Activated CD8-positive, alpha-beta T cell treated with anti-CD3 and anti-CD28 coated beads, Interleukin-2, amount 10 ng/mL, durations not matched to agents 7 days and 5 days (primary cell): ENCODE measurements at regions not wholly inside any gene's neighbourhood (a gene's known extent, or its start where the extent isn't known, plus 50 kb on each side); places are given as distances from the start of the nearest gene placed in this dataset.
"Not testable (repeated sequence)": the region's sequence is repeated elsewhere in the genome, so short reads cannot be mapped to it uniquely, and the experiment has no call there.

Experiments
- ATAC-seq: fragments of 150-1000 bp; cut with Tn5 transposase; one replicate; pipeline ENCODE4 v1.10.0; 2021; ENCODE audit warnings: moderate library complexity
- CTCF ChIA-PET: fragments of 350-600 bp; sonication (Branson Sonifier 250); formaldehyde crosslinking; loops from one replicate; lab custom pipeline; 2021; ENCODE audit warnings: antibody characterized with exemption; lab: Charles Lee
- POLR2A ChIA-PET: fragments of 350-600 bp; sonication (Branson Sonifier 250); formaldehyde crosslinking; loops from one replicate; lab custom pipeline; 2021; ENCODE audit warnings: antibody characterized with exemption; lab: Charles Lee
- DNase-seq: peaks from one replicate; pipeline ENCODE4 v3.0.0-alpha.2; 2020
- H3K27ac Mint-ChIP-seq: one replicate; pipeline ENCODE4 v1.8.0; 2021; ENCODE audit warnings: mild to moderate bottlenecking, mixed read lengths
- H3K27me3 Mint-ChIP-seq: one replicate; pipeline ENCODE4 v1.8.0; 2021; ENCODE audit warnings: low read depth, mixed read lengths
- H3K36me3 Mint-ChIP-seq: one replicate; pipeline ENCODE4 v1.8.0; 2021; ENCODE audit warnings: low read depth, mixed read lengths
- H3K4me1 Mint-ChIP-seq: one replicate; pipeline ENCODE4 v1.8.0; 2021; ENCODE audit warnings: low read depth, mixed read lengths
- H3K4me3 Mint-ChIP-seq: one replicate; pipeline ENCODE4 v1.8.0; 2021; ENCODE audit warnings: mild to moderate bottlenecking, mixed read lengths
- H3K9me3 Mint-ChIP-seq: one replicate; pipeline ENCODE4 v1.8.0; 2022; ENCODE audit warnings: mixed read lengths; ENCODE audit not compliant: insufficient read depth

- H3K4me1 Mint-ChIP-seq, POLR2A ChIA-PET, H3K9me3 Mint-ChIP-seq, H3K27ac Mint-ChIP-seq, H3K4me3 Mint-ChIP-seq, H3K27me3 Mint-ChIP-seq, ATAC-seq, DNase-seq, CTCF ChIA-PET, H3K36me3 Mint-ChIP-seq: not testable (repeated sequence)
Observed at GRCh38 chr3:110367289-110367688, 704.3 kb upstream of the NECTIN3 start.

GRCh38 chr3:110375751-110376518, 695.7 kb upstream of the NECTIN3 start:
- H3K4me3 Mint-ChIP-seq, result no peak overlapping the region
- no peaks in the 10 kb centered on the region for H3K4me1 Mint-ChIP-seq
- H3K9me3 Mint-ChIP-seq, result no peaks in the 10 kb centered on the region
- no peak for ATAC-seq
- ChIA-PET POLR2A (no interaction called here), CTCF (no interaction called here)
- no peaks in the 10 kb centered on the region for H3K36me3 Mint-ChIP-seq
- H3K27me3 Mint-ChIP-seq, result no peaks in the 10 kb centered on the region
- DNase-seq, result no peak
- no peak overlapping the region for H3K27ac Mint-ChIP-seq

GRCh38 chr3:110378481-110378880, 693.1 kb upstream of the NECTIN3 start:
- Mint-ChIP-seq H3K36me3 (no peaks in the 10 kb centered on the region), H3K4me1 (no peaks in the 10 kb centered on the region), H3K27ac (no peak overlapping the region), H3K4me3 (no peak overlapping the region), H3K9me3 (no peaks in the 10 kb centered on the region), H3K27me3 (no peaks in the 10 kb centered on the region)
- POLR2A ChIA-PET, result no interaction called here
- ATAC-seq (no peak), DNase-seq (no peak)
- CTCF ChIA-PET, result interaction anchor here (1.1 kb wide), 1 partner anchor 64 kb away, joined by 3 read pairs; no protein-coding TSS in a partner anchor

- no peak for ATAC-seq
- H3K27ac Mint-ChIP-seq, result no peak overlapping the region
- no peak for DNase-seq
- CTCF ChIA-PET, result no interaction called here
- no peaks in the 10 kb centered on the region for H3K27me3 Mint-ChIP-seq
- no peak overlapping the region for H3K4me3 Mint-ChIP-seq
- no peaks in the 10 kb centered on the region for H3K9me3 Mint-ChIP-seq
- POLR2A ChIA-PET, result no interaction called here
- no peaks in the 10 kb centered on the region for H3K36me3 Mint-ChIP-seq
- no peaks in the 10 kb centered on the region for H3K4me1 Mint-ChIP-seq
Observed at GRCh38 chr3:110381992-110382391, 689.6 kb upstream of the NECTIN3 start.

GRCh38 chr3:110383356-110383755, 688.3 kb upstream of the NECTIN3 start:
- Mint-ChIP-seq H3K9me3 (no peaks in the 10 kb centered on the region), H3K4me1 (no peaks in the 10 kb centered on the region), H3K27ac (no peak overlapping the region), H3K4me3 (no peak overlapping the region), H3K36me3 (no peaks in the 10 kb centered on the region), H3K27me3 (no peaks in the 10 kb centered on the region)
- CTCF ChIA-PET, result no interaction called here
- POLR2A ChIA-PET, result no interaction called here
- ATAC-seq (no peak), DNase-seq (no peak)

- CTCF ChIA-PET, result no interaction called here
- H3K4me1 Mint-ChIP-seq, result no peaks in the 10 kb centered on the region
- no peaks in the 10 kb centered on the region for H3K27me3 Mint-ChIP-seq
- POLR2A ChIA-PET, result no interaction called here
- no peak overlapping the region for H3K4me3 Mint-ChIP-seq
- no peaks in the 10 kb centered on the region for H3K36me3 Mint-ChIP-seq
- DNase-seq, result no peak
- H3K27ac Mint-ChIP-seq, result no peak overlapping the region
- no peaks in the 10 kb centered on the region for H3K9me3 Mint-ChIP-seq
- no peak for ATAC-seq
Observed at GRCh38 chr3:110384601-110385000, 687.0 kb upstream of the NECTIN3 start.

- no peak overlapping the region for H3K27ac Mint-ChIP-seq
- H3K4me1 Mint-ChIP-seq, result no peaks in the 10 kb centered on the region
- H3K36me3 Mint-ChIP-seq, result no peaks in the 10 kb centered on the region
- H3K4me3 Mint-ChIP-seq, result no peak overlapping the region
- POLR2A ChIA-PET, result no interaction called here
- no peaks in the 10 kb centered on the region for H3K9me3 Mint-ChIP-seq
- ATAC-seq (no peak), DNase-seq (no peak)
- CTCF ChIA-PET, result no interaction called here
- no peaks in the 10 kb centered on the region for H3K27me3 Mint-ChIP-seq
Observed at GRCh38 chr3:110389005-110389404, 682.6 kb upstream of the NECTIN3 start.

- H3K9me3 Mint-ChIP-seq, result no peaks in the 10 kb centered on the region
- H3K4me1 Mint-ChIP-seq, result no peaks in the 10 kb centered on the region
- no peak for DNase-seq
- H3K27me3 Mint-ChIP-seq, result no peaks in the 10 kb centered on the region
- no peak for ATAC-seq
- no peak overlapping the region for H3K27ac Mint-ChIP-seq
- CTCF ChIA-PET, result no interaction called here
- H3K36me3 Mint-ChIP-seq, result no peaks in the 10 kb centered on the region
- POLR2A ChIA-PET, result no interaction called here
- no peak overlapping the region for H3K4me3 Mint-ChIP-seq
Observed at GRCh38 chr3:110390372-110390771, 681.2 kb upstream of the NECTIN3 start.

GRCh38 chr3:110391042-110391441, 680.6 kb upstream of the NECTIN3 start:
- Mint-ChIP-seq H3K36me3 (no peaks in the 10 kb centered on the region), H3K4me1 (no peaks in the 10 kb centered on the region), H3K4me3 (no peak overlapping the region), H3K27me3 (no peaks in the 10 kb centered on the region), H3K9me3 (no peaks in the 10 kb centered on the region), H3K27ac (no peak overlapping the region)
- ChIA-PET POLR2A (no interaction called here), CTCF (no interaction called here)
- DNase-seq, result no peak
- no peak for ATAC-seq

GRCh38 chr3:110391640-110392395, 679.8 kb upstream of the NECTIN3 start:
- POLR2A ChIA-PET, result no interaction called here
- H3K27me3 Mint-ChIP-seq, result no peaks in the 10 kb centered on the region

GRCh38 chr3:110393941-110394340, 677.7 kb upstream of the NECTIN3 start:
- no peak overlapping the region for H3K4me3 Mint-ChIP-seq
- H3K36me3 Mint-ChIP-seq, result no peaks in the 10 kb centered on the region
- H3K9me3 Mint-ChIP-seq, result no peaks in the 10 kb centered on the region
- no peaks in the 10 kb centered on the region for H3K27me3 Mint-ChIP-seq
- ATAC-seq (no peak), DNase-seq (no peak)
- H3K27ac Mint-ChIP-seq, result no peak overlapping the region
- no peaks in the 10 kb centered on the region for H3K4me1 Mint-ChIP-seq
- CTCF ChIA-PET, result no interaction called here
- POLR2A ChIA-PET, result no interaction called here

More at GRCh38 chr3:110391640-110392395, 679.8 kb upstream of the NECTIN3 start:
- no peak overlapping the region for H3K27ac Mint-ChIP-seq
- H3K36me3 Mint-ChIP-seq, result no peaks in the 10 kb centered on the region
- no peak for DNase-seq
- H3K4me3 Mint-ChIP-seq, result no peak overlapping the region
- H3K9me3 Mint-ChIP-seq, result no peaks in the 10 kb centered on the region
- no peaks in the 10 kb centered on the region for H3K4me1 Mint-ChIP-seq
- CTCF ChIA-PET, result interaction anchor here (1.2 kb wide), 1 partner anchor 77 kb away, joined by 3 read pairs; no protein-coding TSS in a partner anchor
- no peak for ATAC-seq

- CTCF ChIA-PET, result no interaction called here
- no peaks in the 10 kb centered on the region for H3K4me1 Mint-ChIP-seq
- no peak overlapping the region for H3K4me3 Mint-ChIP-seq
- no peak for ATAC-seq
- no peak overlapping the region for H3K27ac Mint-ChIP-seq
- POLR2A ChIA-PET, result no interaction called here
- H3K9me3 Mint-ChIP-seq, result peaks cover 6% of the 10 kb centered on the region
- no peaks in the 10 kb centered on the region for H3K36me3 Mint-ChIP-seq
- no peak for DNase-seq
- H3K27me3 Mint-ChIP-seq, result no peaks in the 10 kb centered on the region
Observed at GRCh38 chr3:110397115-110397514, 674.5 kb upstream of the NECTIN3 start.
